ENCODE measurements at regions not wholly inside any gene's neighbourhood (a gene's known extent, or its start where the extent isn't known, plus 50 kb on each side); places are given as distances from the start of the nearest gene placed in this dataset.
"Not testable (repeated sequence)": the region's sequence is repeated elsewhere in the genome, so short reads cannot be mapped to it uniquely, and the experiment has no call there.

DNA sequence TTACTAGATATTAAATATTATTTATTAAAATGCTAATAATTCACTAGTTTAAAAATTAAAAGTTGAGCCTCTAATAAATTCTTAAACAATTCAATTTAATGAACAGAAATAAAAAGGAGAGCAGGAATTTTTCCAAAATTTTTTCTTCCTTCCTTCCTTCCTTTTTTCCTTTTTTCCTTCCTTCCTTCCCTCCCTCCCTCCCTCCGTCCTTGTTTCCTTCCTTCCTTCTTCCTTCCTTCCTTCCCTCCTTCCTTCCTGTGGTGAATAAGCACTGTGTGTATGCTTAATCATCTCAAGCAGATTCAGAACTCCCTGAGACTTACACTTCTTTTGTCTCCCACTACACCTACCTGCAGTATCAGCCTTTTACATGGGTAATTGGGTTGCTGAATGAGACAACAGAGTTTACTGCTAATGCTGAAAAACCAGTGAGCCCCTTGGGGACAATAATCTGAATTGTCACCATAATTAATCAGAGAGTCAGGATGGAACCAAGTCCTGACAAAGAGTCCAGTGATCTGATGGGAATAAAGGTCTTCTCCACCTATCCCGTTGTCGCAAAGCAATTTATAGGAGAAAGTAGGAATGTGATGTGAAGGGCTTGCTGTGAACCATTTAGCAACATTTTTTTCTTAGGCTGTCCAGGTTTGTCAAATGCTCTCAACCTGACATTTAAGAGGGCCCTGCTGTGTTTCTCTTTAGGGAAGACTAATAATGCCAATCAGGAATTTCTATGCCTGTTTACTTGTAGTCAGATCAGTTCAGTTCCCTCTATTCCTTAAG is 58.1 kb upstream of the CEP295 start:
- H3K27ac Mint-ChIP-seq, result peak overlapping the region; percentile 74
- TF ChIP-seq, protein P1, sequence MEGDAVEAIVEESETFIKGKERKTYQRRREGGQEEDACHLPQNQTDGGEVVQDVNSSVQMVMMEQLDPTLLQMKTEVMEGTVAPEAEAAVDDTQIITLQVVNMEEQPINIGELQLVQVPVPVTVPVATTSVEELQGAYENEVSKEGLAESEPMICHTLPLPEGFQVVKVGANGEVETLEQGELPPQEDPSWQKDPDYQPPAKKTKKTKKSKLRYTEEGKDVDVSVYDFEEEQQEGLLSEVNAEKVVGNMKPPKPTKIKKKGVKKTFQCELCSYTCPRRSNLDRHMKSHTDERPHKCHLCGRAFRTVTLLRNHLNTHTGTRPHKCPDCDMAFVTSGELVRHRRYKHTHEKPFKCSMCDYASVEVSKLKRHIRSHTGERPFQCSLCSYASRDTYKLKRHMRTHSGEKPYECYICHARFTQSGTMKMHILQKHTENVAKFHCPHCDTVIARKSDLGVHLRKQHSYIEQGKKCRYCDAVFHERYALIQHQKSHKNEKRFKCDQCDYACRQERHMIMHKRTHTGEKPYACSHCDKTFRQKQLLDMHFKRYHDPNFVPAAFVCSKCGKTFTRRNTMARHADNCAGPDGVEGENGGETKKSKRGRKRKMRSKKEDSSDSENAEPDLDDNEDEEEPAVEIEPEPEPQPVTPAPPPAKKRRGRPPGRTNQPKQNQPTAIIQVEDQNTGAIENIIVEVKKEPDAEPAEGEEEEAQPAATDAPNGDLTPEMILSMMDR (IDR thresholded peaks at IDR 0.05), result no peak
- no peaks in the 10 kb centered on the region for H3K36me3 Mint-ChIP-seq (ENCODE audit: low read depth)
- no peak for DNase-seq
- no peak overlapping the region for H3K4me3 Mint-ChIP-seq
- H3K4me1 Mint-ChIP-seq, result peaks cover 26% of the 10 kb centered on the region
- H3K27me3 Mint-ChIP-seq (ENCODE audit: low read depth, poor library complexity), result no peaks in the 10 kb centered on the region
- H3K9me3 Mint-ChIP-seq, result no peaks in the 10 kb centered on the region

DNA sequence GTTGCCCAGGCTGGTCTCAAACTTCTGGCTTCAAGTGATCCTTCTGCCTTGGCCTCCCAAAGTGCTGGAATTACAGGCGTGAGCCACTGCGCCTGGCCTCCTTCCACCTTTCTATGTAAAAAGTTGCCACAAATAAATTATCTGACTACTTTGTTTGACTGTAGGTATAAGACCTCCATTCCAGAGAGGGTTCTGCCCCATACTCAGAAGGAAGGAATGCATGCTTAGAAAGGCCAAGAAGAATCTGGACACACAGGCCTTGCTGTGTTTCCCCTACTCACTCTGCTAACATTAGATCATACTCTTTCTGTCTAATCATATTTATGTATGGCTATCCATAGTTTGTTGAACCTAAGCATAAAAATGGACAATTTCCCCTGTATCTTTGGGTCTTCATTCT is 53.0 kb upstream of the SMCO4 start:
- H3K36me3 Mint-ChIP-seq (ENCODE audit: low read depth); DNase-seq; H3K27ac Mint-ChIP-seq; H3K27me3 Mint-ChIP-seq (ENCODE audit: low read depth, poor library complexity); H3K9me3 Mint-ChIP-seq; H3K4me3 Mint-ChIP-seq: not testable (repeated sequence)
- H3K4me1 Mint-ChIP-seq, result peaks cover 13% of the 10 kb centered on the region
